Mesendoderm (in vitro differentiated cells): ENCODE measurements at regions not wholly inside any gene's neighbourhood (a gene's known extent, or its start where the extent isn't known, plus 50 kb on each side); places are given as distances from the start of the nearest gene placed in this dataset.
"Not testable (repeated sequence)": the region's sequence is repeated elsewhere in the genome, so short reads cannot be mapped to it uniquely, and the experiment has no call there.

Experiments
- DNase-seq: peaks from one replicate; pipeline ENCODE4 v3.0.0; 2013
- H2AK5ac ChIP-seq: 2 replicates; pipeline ENCODE4 v1.6.1; 2013; ENCODE audit warnings: low read length, inconsistent platforms
- H2BK120ac ChIP-seq: 2 replicates; pipeline ENCODE4 v1.6.1; 2013; ENCODE audit warnings: low read depth, mild to moderate bottlenecking, low read length, moderate library complexity, mixed read lengths
- H2BK15ac ChIP-seq: replicated peaks from 2 replicates; pipeline ENCODE4 v1.6.1; 2013; ENCODE audit warnings: low read depth, mild to moderate bottlenecking, moderate library complexity
- H2BK5ac ChIP-seq: 2 replicates; pipeline ENCODE4 v1.6.1; 2013; ENCODE audit warnings: low read length, inconsistent platforms
- H3K18ac ChIP-seq: 2 replicates; pipeline ENCODE4 v1.6.1; 2013; ENCODE audit warnings: mild to moderate bottlenecking, low read length, mixed read lengths
- H3K23ac ChIP-seq: one replicate; pipeline ENCODE4 v1.6.1; 2013; ENCODE audit warnings: low read length
- H3K27ac ChIP-seq: 2 replicates; pipeline ENCODE4 v1.5.1; 2013; ENCODE audit warnings: low read depth, mild to moderate bottlenecking, inconsistent platforms, low read length, moderate library complexity
- H3K27me3 ChIP-seq: 2 replicates; pipeline ENCODE4 v1.6.1; 2013; ENCODE audit warnings: low read length, control low read depth, mild to moderate bottlenecking, inconsistent platforms; ENCODE audit not compliant: insufficient read depth, poor library complexity
- H3K36me3 ChIP-seq: 2 replicates; pipeline ENCODE4 v1.6.1; 2013; ENCODE audit warnings: low read length, inconsistent platforms; ENCODE audit not compliant: control insufficient read depth, insufficient read depth
- H3K4ac ChIP-seq: one replicate; pipeline ENCODE4 v1.6.1; 2013; ENCODE audit warnings: low read depth, mild to moderate bottlenecking, low read length, moderate library complexity
- H3K4me1 ChIP-seq: 2 replicates; pipeline ENCODE4 v1.6.1; 2013; ENCODE audit warnings: low read depth, low read length, inconsistent platforms; ENCODE audit not compliant: control insufficient read depth
- H3K4me2 ChIP-seq: 2 replicates; pipeline ENCODE4 v1.6.1; 2013; ENCODE audit warnings: low read length
- H3K4me3 ChIP-seq: 2 replicates; pipeline ENCODE4 v1.5.1; 2013; ENCODE audit warnings: mild to moderate bottlenecking, low read length
- H3K56ac ChIP-seq: one replicate; pipeline ENCODE4 v1.6.1; 2013; ENCODE audit warnings: low read length
- H3K79me1 ChIP-seq: 2 replicates; pipeline ENCODE4 v1.6.1; 2013; ENCODE audit warnings: low read length, inconsistent platforms
- H3K79me2 ChIP-seq: 2 replicates; pipeline ENCODE4 v1.6.1; 2013; ENCODE audit warnings: mild to moderate bottlenecking, low read length; ENCODE audit not compliant: control insufficient read depth, insufficient read depth
- H3K9ac ChIP-seq: 2 replicates; pipeline ENCODE4 v1.6.1; 2013; ENCODE audit warnings: low read length, inconsistent platforms
- H4K5ac ChIP-seq: one replicate; pipeline ENCODE4 v1.6.1; 2013; ENCODE audit warnings: low read length
- H4K8ac ChIP-seq: one replicate; pipeline ENCODE4 v1.6.1; 2013; ENCODE audit warnings: low read depth, mild to moderate bottlenecking, control low read depth, low read length, moderate library complexity
- WGBS: extraction: QIAGEN DNeasy Blood & Tissue Kit; methylation state at CpG from one replicate; pipeline ENCODE4 v1.1.7; 2013; ENCODE audit warnings: low lambda C conversion rate, missing lambda C conversion rate; ENCODE audit not compliant: insufficient coverage; ENCODE audit errors: extremely low coverage; 5-methylcytosine and 5-hydroxymethylcytosine counted together

GRCh38 chr15:98358274-98358673, 290.1 kb upstream of the IGF1R start:
- H3K23ac ChIP-seq, H3K4me2 ChIP-seq, H3K9ac ChIP-seq, DNase-seq, H2BK5ac ChIP-seq, H3K36me3 ChIP-seq, H2BK15ac ChIP-seq, H3K4me3 ChIP-seq, H4K8ac ChIP-seq, H3K18ac ChIP-seq, H3K27me3 ChIP-seq, H3K79me2 ChIP-seq, H3K4me1 ChIP-seq, H2AK5ac ChIP-seq, H3K56ac ChIP-seq, H4K5ac ChIP-seq, H3K4ac ChIP-seq, H3K27ac ChIP-seq, H2BK120ac ChIP-seq, H3K79me1 ChIP-seq: not testable (repeated sequence)
- no CpG with 5 or more reads among the region's 5 CpGs for WGBS

GRCh38 chr15:98358971-98359370, 289.4 kb upstream of the IGF1R start:
- H3K9ac ChIP-seq = no peak overlapping the region
- no peaks in the 10 kb centered on the region for H3K36me3 ChIP-seq
- no peak overlapping the region for H3K23ac ChIP-seq
- no peak overlapping the region for H3K4ac ChIP-seq
- no peak overlapping the region for H4K5ac ChIP-seq
- no CpG with 5 or more reads among the region's 8 CpGs for WGBS
- no peaks in the 10 kb centered on the region for H3K27me3 ChIP-seq
- no peak for DNase-seq
- no peak overlapping the region for H3K27ac ChIP-seq
- no peak overlapping the region for H2BK15ac ChIP-seq
- H4K8ac ChIP-seq = no peak overlapping the region
- no peak overlapping the region for H2BK120ac ChIP-seq
- H3K79me2 ChIP-seq = no peaks in the 10 kb centered on the region
- no peaks in the 10 kb centered on the region for H3K79me1 ChIP-seq
- H3K56ac ChIP-seq = no peak overlapping the region
- no peak overlapping the region for H3K4me3 ChIP-seq
- H2AK5ac ChIP-seq = no peak overlapping the region
- no peak overlapping the region for H3K4me2 ChIP-seq
- no peak overlapping the region for H2BK5ac ChIP-seq
- H3K4me1 ChIP-seq = no peaks in the 10 kb centered on the region
- H3K18ac ChIP-seq = no peak overlapping the region

- H3K36me3 ChIP-seq = no peaks in the 10 kb centered on the region
- H3K9ac ChIP-seq = no peak overlapping the region
- no peaks in the 10 kb centered on the region for H3K4me1 ChIP-seq
- no peak overlapping the region for H2AK5ac ChIP-seq
- H3K4me2 ChIP-seq = no peak overlapping the region
- no peak overlapping the region for H2BK15ac ChIP-seq
- no peak overlapping the region for H3K27ac ChIP-seq
- H3K18ac ChIP-seq = no peak overlapping the region
- H2BK5ac ChIP-seq = no peak overlapping the region
- H3K56ac ChIP-seq = no peak overlapping the region
- H2BK120ac ChIP-seq = no peak overlapping the region
- H3K4me3 ChIP-seq = no peak overlapping the region
- H4K8ac ChIP-seq = no peak overlapping the region
- WGBS = no CpG with 5 or more reads among the region's 2 CpGs
- H3K4ac ChIP-seq = no peak overlapping the region
- H3K79me1 ChIP-seq = no peaks in the 10 kb centered on the region
- H3K27me3 ChIP-seq = no peaks in the 10 kb centered on the region
- H3K79me2 ChIP-seq = no peaks in the 10 kb centered on the region
- H4K5ac ChIP-seq = no peak overlapping the region
- no peak overlapping the region for H3K23ac ChIP-seq
- no peak for DNase-seq
These were observed 284.9 kb upstream of the IGF1R start for GRCh38 chr15:98363416-98363815.

GRCh38 chr15:98363955-98364354, 284.4 kb upstream of the IGF1R start:
- Histone ChIP-seq H4K5ac (no peak overlapping the region), H3K4me2 (no peak overlapping the region), H3K36me3 (no peaks in the 10 kb centered on the region), H3K27ac (no peak overlapping the region), H3K23ac (no peak overlapping the region), H2BK15ac (no peak overlapping the region), H3K9ac (no peak overlapping the region), H2BK5ac (no peak overlapping the region), H4K8ac (no peak overlapping the region), H3K79me1 (no peaks in the 10 kb centered on the region), H2AK5ac (no peak overlapping the region), H2BK120ac (no peak overlapping the region), H3K79me2 (no peaks in the 10 kb centered on the region), H3K56ac (no peak overlapping the region), H3K4ac (no peak overlapping the region), H3K4me3 (no peak overlapping the region), H3K18ac (no peak overlapping the region), H3K27me3 (no peaks in the 10 kb centered on the region), H3K4me1 (no peaks in the 10 kb centered on the region)
- no peak for DNase-seq
- WGBS = no CpG with 5 or more reads among the region's 6 CpGs

GRCh38 chr15:98369081-98369716, 279.1 kb upstream of the IGF1R start:
- H3K4ac ChIP-seq = no peak overlapping the region
- no peak overlapping the region for H2BK15ac ChIP-seq
- DNase-seq = no peak
- H3K4me1 ChIP-seq = no peaks in the 10 kb centered on the region
- H3K9ac ChIP-seq = no peak overlapping the region
- no peak overlapping the region for H3K4me3 ChIP-seq
- no peak overlapping the region for H2AK5ac ChIP-seq
- H3K79me2 ChIP-seq = no peaks in the 10 kb centered on the region
- no peaks in the 10 kb centered on the region for H3K27me3 ChIP-seq
- no peak overlapping the region for H2BK5ac ChIP-seq
- H3K56ac ChIP-seq = no peak overlapping the region
- no peak overlapping the region for H4K8ac ChIP-seq
- no peak overlapping the region for H2BK120ac ChIP-seq
- H3K27ac ChIP-seq = no peak overlapping the region
- H3K4me2 ChIP-seq = no peak overlapping the region
- no peak overlapping the region for H3K23ac ChIP-seq
- no peak overlapping the region for H3K18ac ChIP-seq
- no peaks in the 10 kb centered on the region for H3K36me3 ChIP-seq
- no peaks in the 10 kb centered on the region for H3K79me1 ChIP-seq
- no CpG with 5 or more reads among the region's 3 CpGs for WGBS
- no peak overlapping the region for H4K5ac ChIP-seq
